OCI-LY7 (cell line): ENCODE measurements at regions not wholly inside any gene's neighbourhood (a gene's known extent, or its start where the extent isn't known, plus 50 kb on each side); places are given as distances from the start of the nearest gene placed in this dataset.
"Not testable (repeated sequence)": the region's sequence is repeated elsewhere in the genome, so short reads cannot be mapped to it uniquely, and the experiment has no call there.

Experiments
- BruUV-seq: library from RNA; stranded (reverse); fragments of 400-500 nt; replicated peaks from 2 replicates; lab custom pipeline; 2021; lab: Mats Ljungman, UMichigan
- CTCF ChIA-PET: fragments of 300-600 bp; sonication (Branson Sonifier 250); formaldehyde crosslinking; loops from one replicate; lab custom pipeline; 2022; ENCODE audit warnings: antibody characterized with exemption; ENCODE audit not compliant: unreplicated experiment; lab: Charles Lee
- POLR2A ChIA-PET: fragments of 300-600 bp; sonication (Branson Sonifier 250); formaldehyde crosslinking; loops from one replicate; lab custom pipeline; 2022; ENCODE audit warnings: antibody characterized with exemption; lab: Charles Lee
- DNase-seq: peaks from one replicate; pipeline ENCODE4 v3.0.0-alpha.2; 2015; ENCODE audit warnings: low spot score
- H2AFZ ChIP-seq: fragments of 200-600 bp; sonication (generic), shearing (Covaris generic); 2 replicates; pipeline ENCODE4 v1.6.1; 2014; ENCODE audit warnings: mild to moderate bottlenecking, antibody characterized with exemption, low read length, moderate library complexity
- H3K27ac ChIP-seq: fragments of 200-600 bp; sonication (generic); 2 replicates; pipeline ENCODE4 v1.5.1; 2014; ENCODE audit warnings: mixed run types, low read depth, mild to moderate bottlenecking, moderate library complexity, low read length, inconsistent platforms; ENCODE audit not compliant: poor library complexity, severe bottlenecking
- H3K36me3 ChIP-seq: fragments of 200-600 bp; sonication (generic); 2 replicates; pipeline ENCODE4 v1.6.1; 2014; ENCODE audit warnings: mild to moderate bottlenecking, antibody characterized with exemption, low read length, moderate library complexity, mixed read lengths; ENCODE audit not compliant: insufficient read depth
- H3K4me1 ChIP-seq: fragments of 200-600 bp; sonication (generic); 2 replicates; pipeline ENCODE4 v1.5.1; 2014; ENCODE audit warnings: mild to moderate bottlenecking, low read length; ENCODE audit not compliant: insufficient read depth, poor library complexity, severe bottlenecking
- H3K4me2 ChIP-seq: fragments of 200-600 bp; sonication (generic); 2 replicates; pipeline ENCODE4 v1.6.1; 2014; ENCODE audit warnings: mild to moderate bottlenecking, low read length
- H3K4me3 ChIP-seq: fragments of 200-600 bp; sonication (generic); 2 replicates; pipeline ENCODE4 v1.5.1; 2014; ENCODE audit warnings: mild to moderate bottlenecking, low read depth, low read length; ENCODE audit not compliant: poor library complexity, severe bottlenecking
- H3K79me2 ChIP-seq: fragments of 200-600 bp; sonication (generic); 2 replicates; pipeline ENCODE4 v1.6.1; 2016; ENCODE audit warnings: low read depth, mild to moderate bottlenecking, low read length, moderate library complexity, mixed read lengths; ENCODE audit not compliant: insufficient read depth
- H3K9me2 ChIP-seq: fragments of 200-600 bp; sonication (generic); 2 replicates; pipeline ENCODE4 v1.6.1; 2016; ENCODE audit warnings: mild to moderate bottlenecking, low read length, mixed read lengths; ENCODE audit not compliant: insufficient read depth
- H3K9me3 ChIP-seq: fragments of 200-600 bp; sonication (generic); 2 replicates; pipeline ENCODE4 v1.6.1; 2014; ENCODE audit warnings: mild to moderate bottlenecking, mixed run types, low read length, mixed read lengths
- H4K20me1 ChIP-seq: fragments of 200-600 bp; sonication (generic); 2 replicates; pipeline ENCODE4 v1.6.1; 2014; ENCODE audit warnings: mild to moderate bottlenecking, antibody characterized with exemption, low read length, moderate library complexity, mixed read lengths; ENCODE audit not compliant: insufficient read depth
- CTCF ChIP-seq: fragments of 200-600 bp; sonication (generic); conservative IDR thresholded peaks from 2 replicates; pipeline ENCODE4 v1.5.1; 2014; ENCODE audit warnings: mild to moderate bottlenecking, antibody characterized with exemption, low read length, moderate library complexity, mixed read lengths
- EZH2phosphoT487 ChIP-seq: fragments of 200-600 bp; sonication (generic); IDR thresholded peaks from 2 replicates; pipeline ENCODE4 v1.6.1; 2018; ENCODE audit warnings: low read depth, borderline replicate concordance, mild to moderate bottlenecking, mixed run types, antibody characterized with exemption, low read length, moderate library complexity, mixed read lengths
- intact Hi-C: fragments of 100-400 bp; cut with micrococcal nuclease; formaldehyde crosslinking; loops from one replicate; pipeline ENCODE4 v1.10.0; 2022; ENCODE audit not compliant: unreplicated experiment

DNA sequence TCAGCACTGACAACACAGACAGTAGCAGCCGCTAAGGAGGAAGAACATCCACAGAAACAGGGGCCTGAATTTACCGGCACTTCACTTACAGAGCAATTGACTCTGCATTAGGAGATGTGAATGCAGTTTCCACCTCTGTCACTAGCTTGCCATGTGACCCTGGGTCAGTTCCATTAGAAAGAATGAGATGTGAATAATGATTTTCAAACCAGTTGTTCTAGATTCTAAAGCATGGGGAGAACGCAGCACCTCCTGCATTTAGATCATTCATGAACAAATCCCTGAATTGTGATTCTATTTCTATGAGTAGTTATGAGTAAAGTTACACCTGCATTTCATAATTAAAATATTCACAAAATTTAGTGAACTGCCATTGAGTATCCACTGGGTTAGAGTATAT lies 197.3 kb upstream of the EXOC2 start:
- TF ChIP-seq EZH2phosphoT487, result no peak
- TF ChIP-seq CTCF, result no peak
- Histone ChIP-seq H3K9me3 (no peaks in the 10 kb centered on the region), H2AFZ (no peak overlapping the region), H4K20me1 (no peaks in the 10 kb centered on the region), H3K4me1 (no peaks in the 10 kb centered on the region), H3K4me3 (no peak overlapping the region), H3K79me2 (no peaks in the 10 kb centered on the region), H3K9me2 (no peaks in the 10 kb centered on the region), H3K36me3 (no peaks in the 10 kb centered on the region), H3K27ac (no peak overlapping the region), H3K4me2 (no peak overlapping the region)
- POLR2A ChIA-PET, result interaction anchor here (0.6 kb wide), 1 partner anchor 114 kb away, joined by 3 read pairs; no protein-coding TSS in a partner anchor
- CTCF ChIA-PET, result no interaction called here
- intact Hi-C loops, result no loop called here
- no TSS peak for BruUV-seq
- DNase-seq, result no peak

DNA sequence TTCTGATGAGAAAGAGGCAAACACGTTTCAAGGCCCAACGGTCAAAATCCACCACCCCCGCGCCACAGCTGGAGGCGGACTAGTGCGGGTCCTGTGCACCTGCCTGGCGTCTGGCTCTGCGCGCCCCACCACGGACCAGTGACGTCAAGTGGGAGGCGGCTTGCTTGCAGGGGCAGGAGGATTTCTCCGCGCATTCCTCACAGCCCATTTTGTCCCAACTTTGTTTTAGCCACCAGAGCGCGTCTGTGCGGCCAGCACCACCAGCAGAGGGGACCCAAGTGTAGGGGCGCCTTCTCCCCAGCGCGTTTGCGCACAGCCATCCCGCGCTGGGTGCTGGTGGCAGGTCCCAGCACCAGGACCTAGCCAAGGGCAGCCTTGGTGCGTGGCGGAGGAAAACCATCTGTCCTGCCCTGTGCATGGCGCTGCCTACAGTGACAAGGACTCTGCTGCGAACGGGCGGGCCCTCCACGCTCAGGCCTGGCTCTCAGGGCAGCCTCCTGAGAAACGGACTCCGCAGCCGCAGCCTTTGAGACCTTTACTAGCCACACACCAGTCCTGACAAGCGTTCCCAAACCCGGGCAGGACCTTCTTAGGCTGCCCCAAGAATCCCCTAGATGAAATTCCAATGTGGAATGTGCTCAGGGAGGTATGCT lies 194.8 kb upstream of the EXOC2 start:
- no TSS peak for BruUV-seq
- Histone ChIP-seq H4K20me1 (no peaks in the 10 kb centered on the region), H3K9me3 (no peaks in the 10 kb centered on the region), H3K4me3 (no peak overlapping the region), H3K4me1 (no peaks in the 10 kb centered on the region), H3K27ac (no peak overlapping the region), H3K9me2 (no peaks in the 10 kb centered on the region), H2AFZ (no peak overlapping the region), H3K36me3 (no peaks in the 10 kb centered on the region), H3K79me2 (no peaks in the 10 kb centered on the region), H3K4me2 (no peak overlapping the region)
- CTCF ChIA-PET, result no interaction called here
- POLR2A ChIA-PET, result no interaction called here
- DNase-seq, result no peak
- intact Hi-C loops, result no loop called here
- no peak for TF ChIP-seq CTCF
- TF ChIP-seq EZH2phosphoT487, result no peak

- intact Hi-C loops, H3K9me3 ChIP-seq, H4K20me1 ChIP-seq, H3K36me3 ChIP-seq, H2AFZ ChIP-seq, H3K9me2 ChIP-seq, H3K79me2 ChIP-seq, H3K4me1 ChIP-seq, H3K4me2 ChIP-seq, BruUV-seq, H3K27ac ChIP-seq, CTCF ChIA-PET, H3K4me3 ChIP-seq, DNase-seq: not testable (repeated sequence)
- POLR2A ChIA-PET, result interaction anchor here (1.0 kb wide), 1 partner anchor 13 kb away, joined by 3 read pairs; no protein-coding TSS in a partner anchor
Observed at GRCh38 chr6:886116-886515, 193.2 kb upstream of the EXOC2 start.
